ENCODE measurements at regions not wholly inside any gene's neighbourhood (a gene's known extent, or its start where the extent isn't known, plus 50 kb on each side); places are given as distances from the start of the nearest gene placed in this dataset.

- DNase-seq, result no peak
Observed at GRCh38 chr5:15256485-15256884, 243.5 kb upstream of the FBXL7 start.

- DNase-seq, result no peak
Observed at GRCh38 chr5:15255576-15255975, 244.4 kb upstream of the FBXL7 start.

DNA sequence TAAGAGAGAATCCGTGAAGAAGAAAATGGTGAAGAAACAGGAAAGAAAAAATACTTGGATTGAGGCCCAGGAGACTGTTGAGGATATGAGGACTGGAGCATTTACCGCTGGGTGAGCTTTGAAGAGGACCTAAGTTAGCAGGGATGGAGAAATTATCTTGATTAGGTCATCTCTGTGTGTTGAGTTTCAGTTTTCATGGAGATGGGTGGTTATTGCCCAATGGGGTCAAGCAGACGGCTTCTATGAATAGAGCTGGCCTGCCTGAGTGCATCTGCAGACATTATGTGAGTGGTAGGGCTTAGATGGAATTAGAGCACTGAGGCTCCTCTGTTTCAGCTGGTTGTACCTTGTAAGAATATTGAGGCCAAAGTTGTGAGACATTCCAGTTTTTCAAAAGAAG lies 245.4 kb upstream of the FBXL7 start:
- no peak for DNase-seq

DNA sequence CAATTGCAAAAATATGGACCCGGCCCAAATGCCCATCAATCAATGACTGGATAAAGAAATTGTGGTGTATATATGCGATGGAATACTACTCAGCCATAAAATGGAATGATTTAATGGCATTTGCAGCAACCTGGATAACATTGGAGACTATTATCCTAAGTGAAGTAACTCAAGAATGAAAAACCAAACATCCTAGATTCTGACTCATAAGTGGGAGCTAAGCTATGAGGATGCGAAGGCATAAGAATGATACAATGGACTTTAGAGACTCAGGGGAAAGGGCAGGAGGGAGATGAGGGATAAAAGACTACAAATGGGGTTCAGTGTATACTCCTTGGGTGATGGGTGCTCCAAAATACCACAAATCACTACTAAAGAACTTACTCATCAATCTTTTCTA lies 247.6 kb upstream of the FBXL7 start:
- no peak for DNase-seq

- no peak for DNase-seq
Observed at GRCh38 chr5:15249152-15249551, 250.8 kb upstream of the FBXL7 start.

- DNase-seq, result no peak
Observed at GRCh38 chr5:15248731-15249130, 251.2 kb upstream of the FBXL7 start.

GRCh38 chr5:15245913-15246312 lies 254.1 kb upstream of the FBXL7 start:
- no peak for DNase-seq

GRCh38 chr5:15243301-15244020 lies 256.5 kb upstream of the FBXL7 start:
- no peak for DNase-seq

- no peak for DNase-seq
Observed at GRCh38 chr5:15241216-15241821, 258.7 kb upstream of the FBXL7 start.

GRCh38 chr5:15238006-15238405 lies 262.0 kb upstream of the FBXL7 start:
- no peak for DNase-seq

GRCh38 chr5:15236911-15237508 lies 263.0 kb upstream of the FBXL7 start:
- DNase-seq, result no peak

DNA sequence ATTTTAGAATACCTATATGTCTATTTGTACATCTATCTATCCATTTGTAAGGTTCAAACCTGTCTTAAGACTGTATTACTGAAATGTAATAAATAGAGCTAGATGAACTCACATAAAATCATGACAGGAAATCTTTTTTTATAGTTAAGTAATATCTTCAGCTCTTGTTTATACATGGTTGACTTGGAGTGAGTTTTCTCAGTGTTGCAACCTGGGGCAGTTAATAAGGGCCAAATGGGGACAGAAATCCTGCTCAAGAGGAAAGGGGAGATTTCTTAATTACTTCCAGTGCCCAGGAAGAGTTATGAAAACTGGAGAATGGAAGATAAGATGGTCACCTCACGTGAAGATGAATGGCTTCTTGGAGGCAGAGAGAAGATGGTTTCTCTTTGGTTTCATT lies 265.1 kb upstream of the FBXL7 start:
- no peak for DNase-seq

- no peak for DNase-seq
Observed at GRCh38 chr5:15234366-15234765, 265.6 kb upstream of the FBXL7 start.

DNA sequence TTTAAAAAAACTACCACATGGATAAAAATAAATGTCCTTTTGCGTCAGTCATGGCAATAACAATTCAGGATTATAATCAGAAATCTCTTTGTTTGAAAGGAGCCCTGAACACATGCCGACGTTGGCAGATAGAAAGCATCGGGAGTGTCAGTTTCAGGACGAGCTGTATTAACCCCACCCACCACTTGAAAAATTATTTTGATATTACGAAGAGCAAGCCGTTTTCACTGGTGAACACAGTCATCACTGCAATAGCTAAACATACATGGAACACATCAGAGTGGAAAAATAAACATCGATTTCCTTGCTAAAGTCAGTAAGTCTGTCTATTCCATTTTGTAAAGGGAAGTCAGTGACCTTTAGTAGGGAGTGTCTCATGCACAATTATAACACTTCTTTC lies 266.4 kb upstream of the FBXL7 start:
- no peak for DNase-seq

- no peak for DNase-seq
Observed at GRCh38 chr5:15222156-15222555, 277.8 kb upstream of the FBXL7 start.

DNA sequence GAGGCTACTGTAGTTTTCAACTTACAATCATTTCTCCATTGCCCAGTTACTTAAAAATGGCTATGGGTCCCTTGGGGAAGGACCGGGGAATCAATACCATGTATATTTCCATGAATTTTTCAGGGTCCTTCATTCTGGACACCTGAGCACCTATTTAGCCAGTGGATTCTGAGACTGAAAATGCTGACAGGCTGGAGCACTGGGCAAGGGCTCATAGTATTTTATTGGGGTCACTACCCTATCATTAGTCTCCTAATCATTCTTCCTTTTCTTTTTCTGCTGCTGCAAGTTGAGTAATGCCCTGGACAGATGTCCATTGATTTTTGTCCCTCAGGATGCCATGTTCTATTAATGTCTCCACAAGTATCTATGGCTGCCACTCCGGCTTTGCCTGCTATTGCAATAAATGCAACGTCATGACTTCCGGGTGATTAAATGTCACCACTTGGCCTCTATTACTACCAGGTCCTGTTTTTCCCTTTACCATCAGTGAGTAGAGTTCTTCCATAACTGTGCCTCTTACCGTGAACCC lies 279.3 kb upstream of the FBXL7 start:
- DNase-seq, result no peak

DNA sequence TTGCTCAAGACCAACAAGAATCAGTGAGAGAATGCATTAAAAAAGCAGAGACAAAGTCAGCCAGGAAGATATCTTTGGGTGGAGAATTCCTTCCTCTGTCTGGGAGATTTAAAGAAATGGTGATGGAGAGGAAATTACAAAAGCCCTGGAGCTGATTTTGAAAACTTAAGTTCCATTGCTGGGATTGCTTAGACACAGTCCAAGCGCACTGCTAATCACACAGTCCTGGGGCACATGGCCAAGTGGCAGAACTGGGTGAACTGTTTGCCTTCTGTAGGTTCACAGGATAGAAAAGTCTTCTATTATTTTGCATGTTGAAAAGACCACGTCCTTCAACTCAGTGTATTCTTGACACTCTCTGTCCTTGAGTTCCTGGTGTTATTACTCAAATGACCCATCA lies 284.9 kb upstream of the FBXL7 start:
- no peak for DNase-seq

DNA sequence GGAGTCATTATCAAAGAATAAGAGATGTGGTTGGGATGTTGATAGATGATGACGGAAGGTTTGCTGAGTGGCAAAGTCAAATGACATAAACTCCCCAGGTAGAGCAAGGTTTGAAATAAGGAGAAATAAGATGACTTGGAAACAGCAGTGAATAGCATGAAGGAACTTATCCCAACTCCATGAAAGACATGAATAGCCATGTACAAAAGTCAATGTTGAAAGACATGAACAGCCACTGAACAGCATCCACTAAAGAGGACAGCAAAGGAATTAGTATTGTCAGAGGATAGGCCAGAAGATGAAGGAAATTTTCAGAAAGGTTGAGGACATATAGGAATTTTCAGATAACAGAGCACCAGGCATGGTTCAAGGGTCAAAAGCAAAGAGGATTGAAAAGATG lies 286.0 kb upstream of the FBXL7 start:
- no peak for DNase-seq

- no peak for DNase-seq
Observed at GRCh38 chr5:15209053-15209762, 290.8 kb upstream of the FBXL7 start.

DNA sequence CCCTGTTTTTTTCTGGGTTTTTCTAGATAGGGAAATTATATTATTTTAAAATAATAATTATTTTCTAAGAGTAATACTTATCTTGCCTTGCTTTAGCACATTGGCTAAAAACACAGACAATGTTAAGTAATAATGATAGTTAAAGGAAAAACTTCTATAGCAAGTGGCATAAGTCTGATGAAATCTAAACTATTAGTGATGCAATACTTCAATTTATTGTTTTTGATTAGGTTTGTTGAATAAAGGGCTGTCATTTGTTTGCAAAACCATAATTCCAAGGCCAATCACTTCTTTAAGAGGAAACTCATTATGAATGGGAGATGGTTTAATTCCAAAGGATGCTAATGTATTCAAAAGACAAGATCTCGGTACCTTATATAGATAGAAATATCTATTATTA lies 293.8 kb upstream of the FBXL7 start:
- DNase-seq, result no peak

DNA sequence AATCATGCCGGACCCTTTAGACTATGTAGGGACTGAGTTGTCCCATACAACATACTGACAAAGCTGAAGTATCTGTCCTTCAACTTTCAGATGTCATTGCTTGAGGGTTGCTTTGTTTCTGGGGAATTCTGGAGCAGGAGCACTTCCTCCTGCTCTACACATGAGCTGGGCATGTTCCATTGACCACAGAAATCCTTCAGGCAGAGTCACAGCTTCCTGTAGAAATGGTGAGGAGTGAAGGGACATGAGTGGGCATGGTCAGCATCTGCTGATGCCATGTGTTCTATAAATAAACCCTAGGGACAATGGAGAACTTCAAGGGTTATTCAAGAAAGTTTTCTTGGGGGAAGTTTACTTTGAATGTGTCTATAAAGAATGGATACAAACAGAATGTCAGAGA lies 296.6 kb upstream of the FBXL7 start:
- DNase-seq, result no peak

DNA sequence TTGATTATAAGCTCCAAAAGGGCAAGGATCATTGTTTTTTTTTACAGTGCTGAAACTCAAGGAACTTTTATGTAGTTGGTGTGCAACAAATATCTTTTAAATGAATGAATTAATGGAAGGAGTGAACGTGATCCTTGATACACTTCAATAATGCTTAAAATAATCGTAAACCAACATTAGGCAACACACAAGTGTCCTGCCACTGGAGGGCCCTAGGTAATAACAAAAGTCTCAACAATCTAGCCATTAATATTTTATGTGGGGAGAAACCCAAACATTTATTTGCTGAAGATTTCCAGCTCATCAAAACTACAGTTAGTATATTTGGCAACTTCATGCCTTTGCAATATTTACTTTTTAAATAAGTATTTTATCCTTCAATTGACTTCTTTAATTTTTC lies 309.0 kb upstream of the FBXL7 start:
- no peak for DNase-seq

GRCh38 chr5:15183520-15183919 lies 311.9 kb upstream of the ANKH start:
- no peak for DNase-seq

DNA sequence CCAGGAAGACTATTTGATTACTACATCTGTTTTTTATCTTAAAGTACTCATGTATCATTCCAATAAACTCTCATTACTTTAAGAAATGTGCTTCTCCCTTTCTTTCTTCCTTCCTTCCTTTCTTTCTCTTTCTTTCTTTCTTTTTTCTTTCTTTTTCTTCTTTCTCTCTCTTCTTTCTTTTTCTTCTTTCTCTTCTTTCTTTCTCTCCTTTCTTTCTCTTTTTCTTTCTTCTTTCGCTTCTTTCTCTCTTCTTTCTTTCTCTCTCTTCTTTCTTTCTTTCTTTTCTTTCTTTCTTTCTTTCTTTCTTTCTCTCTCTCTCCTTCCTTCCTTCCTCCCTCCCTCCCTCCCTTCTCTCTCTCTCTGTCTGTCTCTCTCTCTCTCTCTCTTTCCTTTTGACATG lies 298.6 kb upstream of the ANKH start:
- DNase-seq, result no peak

All from NCI-H2081 treated with DMSO at 0.1 percent for 48 hours (cell line).